Neural crest cell (in vitro differentiated cells): ENCODE measurements at regions not wholly inside any gene's neighbourhood (a gene's known extent, or its start where the extent isn't known, plus 50 kb on each side); places are given as distances from the start of the nearest gene placed in this dataset.
A peak's percentile ranks its signal among the peaks of the same experiment; 100 is the strongest.

Experiments
- DNase-seq: peaks from one replicate; pipeline ENCODE4 v3.0.0; 2021; ENCODE audit warnings: low read depth, mixed read lengths, low spot score
- H3K27ac Mint-ChIP-seq: one replicate; pipeline ENCODE4 v1.8.0; 2021; ENCODE audit warnings: mild to moderate bottlenecking, mixed read lengths; ENCODE audit not compliant: unreplicated experiment
- H3K27me3 Mint-ChIP-seq: 2 replicates; pipeline ENCODE4 v1.8.0; 2021; ENCODE audit warnings: low read depth, mild to moderate bottlenecking, mixed read lengths
- H3K36me3 Mint-ChIP-seq: 2 replicates; pipeline ENCODE4 v1.8.0; 2021; ENCODE audit warnings: low read depth, mild to moderate bottlenecking, mixed read lengths
- H3K4me1 Mint-ChIP-seq: 2 replicates; pipeline ENCODE4 v1.8.0; 2021; ENCODE audit warnings: mixed read lengths
- H3K4me3 Mint-ChIP-seq: one replicate; pipeline ENCODE4 v1.8.0; 2021; ENCODE audit warnings: mild to moderate bottlenecking, mixed read lengths
- H3K9me3 Mint-ChIP-seq: 2 replicates; pipeline ENCODE4 v1.8.0; 2021; ENCODE audit warnings: mixed read lengths
- TF ChIP-seq, protein P1 (sequence below): fragments of 200-600 bp; sonication (generic); conservative IDR thresholded peaks from 2 replicates; pipeline ENCODE4 v1.5.0; 2021; ENCODE audit warnings: antibody characterized with exemption, mild to moderate bottlenecking

DNA sequence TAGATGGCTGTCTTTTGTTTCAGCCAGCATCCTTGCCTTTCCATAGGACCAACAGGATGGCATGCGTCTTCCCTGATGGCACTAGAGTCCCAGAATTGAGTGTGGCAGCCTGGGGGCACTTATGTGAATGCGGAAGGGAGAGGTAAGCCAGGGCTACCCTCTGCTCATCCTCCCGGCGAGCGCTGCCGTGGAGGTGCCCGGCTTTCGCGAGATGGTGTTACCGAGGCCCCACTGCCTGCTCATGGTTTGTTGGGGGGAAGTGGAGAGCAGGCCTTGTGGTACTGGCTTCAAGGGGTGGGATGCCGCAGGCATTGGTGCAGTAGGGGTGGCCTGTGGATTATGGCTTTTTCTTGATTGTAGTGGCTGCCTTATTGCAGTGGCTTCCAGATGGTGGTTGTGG, 174.3 kb downstream of the AACS start:
- H3K4me3 Mint-ChIP-seq = no peak overlapping the region
- peaks cover 3% of the 10 kb centered on the region for H3K9me3 Mint-ChIP-seq
- no peaks in the 10 kb centered on the region for H3K27me3 Mint-ChIP-seq
- H3K36me3 Mint-ChIP-seq = peaks cover 4% of the 10 kb centered on the region
- no peak overlapping the region for H3K27ac Mint-ChIP-seq
- DNase-seq = no peak
- peaks cover 24% of the 10 kb centered on the region for H3K4me1 Mint-ChIP-seq
- TF ChIP-seq, protein P1, sequence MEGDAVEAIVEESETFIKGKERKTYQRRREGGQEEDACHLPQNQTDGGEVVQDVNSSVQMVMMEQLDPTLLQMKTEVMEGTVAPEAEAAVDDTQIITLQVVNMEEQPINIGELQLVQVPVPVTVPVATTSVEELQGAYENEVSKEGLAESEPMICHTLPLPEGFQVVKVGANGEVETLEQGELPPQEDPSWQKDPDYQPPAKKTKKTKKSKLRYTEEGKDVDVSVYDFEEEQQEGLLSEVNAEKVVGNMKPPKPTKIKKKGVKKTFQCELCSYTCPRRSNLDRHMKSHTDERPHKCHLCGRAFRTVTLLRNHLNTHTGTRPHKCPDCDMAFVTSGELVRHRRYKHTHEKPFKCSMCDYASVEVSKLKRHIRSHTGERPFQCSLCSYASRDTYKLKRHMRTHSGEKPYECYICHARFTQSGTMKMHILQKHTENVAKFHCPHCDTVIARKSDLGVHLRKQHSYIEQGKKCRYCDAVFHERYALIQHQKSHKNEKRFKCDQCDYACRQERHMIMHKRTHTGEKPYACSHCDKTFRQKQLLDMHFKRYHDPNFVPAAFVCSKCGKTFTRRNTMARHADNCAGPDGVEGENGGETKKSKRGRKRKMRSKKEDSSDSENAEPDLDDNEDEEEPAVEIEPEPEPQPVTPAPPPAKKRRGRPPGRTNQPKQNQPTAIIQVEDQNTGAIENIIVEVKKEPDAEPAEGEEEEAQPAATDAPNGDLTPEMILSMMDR = no peak

DNA sequence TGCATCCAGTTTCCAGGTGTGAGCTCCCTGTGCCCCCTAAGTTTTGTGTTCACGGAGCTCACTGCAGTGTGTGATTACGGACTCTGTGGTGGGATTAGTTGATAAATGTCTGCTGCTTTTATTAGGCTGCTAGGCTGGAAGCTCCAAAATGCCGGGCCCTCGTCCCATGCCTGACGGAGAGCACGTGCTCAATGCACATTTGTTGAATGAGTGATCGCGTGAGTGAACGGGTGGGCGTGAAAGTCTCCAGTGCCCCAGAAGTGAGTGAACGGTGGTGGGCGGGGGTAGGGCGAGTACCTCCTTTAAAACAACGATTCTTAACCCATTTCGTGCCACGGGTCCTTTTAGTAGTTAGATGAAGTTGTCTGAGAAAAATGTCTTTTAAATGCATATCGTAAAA, 175.5 kb downstream of the AACS start:
- DNase-seq = no peak
- no peak overlapping the region for H3K27ac Mint-ChIP-seq
- peaks cover 2% of the 10 kb centered on the region for H3K27me3 Mint-ChIP-seq
- H3K4me3 Mint-ChIP-seq = no peak overlapping the region
- TF ChIP-seq, protein P1 = no peak
- peaks cover 4% of the 10 kb centered on the region for H3K36me3 Mint-ChIP-seq
- H3K9me3 Mint-ChIP-seq = peaks cover 3% of the 10 kb centered on the region
- peaks cover 36% of the 10 kb centered on the region for H3K4me1 Mint-ChIP-seq

DNA sequence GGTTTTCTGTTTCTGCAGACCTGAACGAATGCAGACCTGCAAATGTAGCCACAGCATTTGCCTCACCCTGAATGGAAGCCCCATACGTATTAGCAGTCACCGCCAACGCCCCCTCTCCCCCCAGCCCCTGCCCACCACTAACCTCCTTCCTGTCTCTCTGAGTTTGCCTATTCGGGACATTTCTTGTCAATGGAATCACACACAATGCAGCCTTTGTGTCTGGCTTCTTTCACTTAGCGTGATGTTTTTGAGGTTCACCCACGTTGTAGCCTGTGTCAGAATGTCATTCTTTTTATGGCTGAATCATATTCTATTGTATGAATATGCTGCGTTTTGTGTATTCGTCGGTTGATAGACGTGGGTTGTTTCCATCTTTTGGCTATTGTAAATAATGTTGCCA, 178.6 kb downstream of the AACS start:
- peaks cover 2% of the 10 kb centered on the region for H3K36me3 Mint-ChIP-seq
- H3K27me3 Mint-ChIP-seq = peaks cover 2% of the 10 kb centered on the region
- H3K4me3 Mint-ChIP-seq = peak overlapping the region; percentile 67
- DNase-seq = peak; percentile 11
- TF ChIP-seq, protein P1 = no peak
- peak overlapping the region; percentile 40 for H3K27ac Mint-ChIP-seq
- H3K9me3 Mint-ChIP-seq = peaks cover 3% of the 10 kb centered on the region
- peaks cover 47% of the 10 kb centered on the region for H3K4me1 Mint-ChIP-seq

DNA sequence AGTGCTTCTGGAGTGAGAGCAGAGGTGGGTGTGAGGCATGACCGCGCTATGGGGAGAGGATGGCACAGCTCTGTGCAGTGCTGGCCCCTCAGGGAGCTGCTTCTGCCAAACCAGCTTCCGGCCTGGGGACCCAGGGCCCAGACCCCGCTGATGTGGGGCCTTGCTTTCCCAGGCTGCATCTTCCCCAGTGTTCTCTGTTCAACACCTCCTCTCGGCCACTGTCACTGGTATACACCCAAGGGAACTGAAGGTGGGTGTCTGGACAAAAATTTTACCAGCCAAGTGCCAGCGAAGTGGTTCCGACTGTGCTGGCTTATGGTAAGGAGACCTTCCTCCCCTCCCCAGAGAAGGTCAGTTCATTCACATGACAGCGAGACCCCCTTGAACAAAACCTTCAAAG, 179.1 kb downstream of the AACS start:
- H3K4me3 Mint-ChIP-seq = peak overlapping the region; percentile 67
- TF ChIP-seq, protein P1 = no peak
- no peaks in the 10 kb centered on the region for H3K36me3 Mint-ChIP-seq
- H3K27me3 Mint-ChIP-seq = peaks cover 2% of the 10 kb centered on the region
- H3K27ac Mint-ChIP-seq = peak overlapping the region; percentile 69
- peaks cover 45% of the 10 kb centered on the region for H3K4me1 Mint-ChIP-seq
- DNase-seq = no peak
- H3K9me3 Mint-ChIP-seq = peaks cover 3% of the 10 kb centered on the region

DNA sequence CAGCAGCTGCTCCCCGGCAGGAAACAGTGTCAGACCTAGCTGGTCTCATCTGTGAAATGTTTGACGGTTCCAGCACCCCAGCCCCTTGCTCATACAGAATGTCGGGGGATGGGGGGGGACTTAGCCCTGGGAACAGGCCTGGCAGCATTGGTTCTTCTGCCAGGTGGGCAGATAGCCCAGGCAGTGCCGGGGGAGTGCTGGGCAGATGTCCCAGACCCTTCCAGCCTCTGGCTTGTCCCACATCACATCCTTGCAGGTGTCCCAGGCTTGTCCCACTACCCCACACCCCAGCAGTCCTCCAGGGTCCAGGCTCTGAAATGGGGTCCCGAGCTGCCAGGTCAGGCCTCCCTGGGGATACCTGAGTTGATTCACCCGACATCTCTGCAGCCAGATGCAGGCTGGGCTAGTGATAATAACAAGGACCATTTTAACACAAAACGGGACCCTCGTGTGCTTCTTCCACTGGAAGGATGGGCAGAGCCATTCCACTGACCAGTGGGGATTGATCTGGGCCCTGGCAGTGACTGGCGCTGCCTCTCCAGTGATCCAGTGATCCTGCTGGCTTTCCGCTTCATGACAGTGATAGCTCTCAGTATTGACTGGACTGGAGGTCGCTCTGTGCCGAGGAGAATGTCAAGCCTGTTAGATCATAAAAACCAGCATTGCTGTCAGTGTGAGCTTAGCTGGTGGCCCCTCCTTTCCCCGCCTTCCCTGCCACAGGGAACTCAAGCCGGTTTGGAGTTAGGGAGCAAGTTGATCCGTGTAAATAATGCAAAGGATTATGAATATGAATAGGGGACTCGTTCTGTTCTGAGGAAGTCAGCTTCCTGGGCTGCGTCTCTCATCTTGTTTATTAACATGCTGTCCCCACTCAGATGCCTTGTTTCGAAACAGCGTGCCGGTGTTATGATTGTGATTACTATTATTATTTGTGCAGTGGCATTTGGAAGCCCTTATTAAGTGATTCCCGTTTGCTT, 180.6 kb downstream of the AACS start:
- peaks cover 46% of the 10 kb centered on the region for H3K4me1 Mint-ChIP-seq
- H3K36me3 Mint-ChIP-seq = no peaks in the 10 kb centered on the region
- H3K9me3 Mint-ChIP-seq = peaks cover 3% of the 10 kb centered on the region
- peak overlapping the region; percentile 31 for H3K4me3 Mint-ChIP-seq
- DNase-seq = no peak
- H3K27ac Mint-ChIP-seq = no peak overlapping the region
- peaks cover 2% of the 10 kb centered on the region for H3K27me3 Mint-ChIP-seq
- TF ChIP-seq, protein P1 = no peak
